ENCODE measurements at regions not wholly inside any gene's neighbourhood (a gene's known extent, or its start where the extent isn't known, plus 50 kb on each side); places are given as distances from the start of the nearest gene placed in this dataset.
"Not testable (repeated sequence)": the region's sequence is repeated elsewhere in the genome, so short reads cannot be mapped to it uniquely, and the experiment has no call there.

- DNase-seq: peak; percentile 54
Observed at GRCh38 chr2:57443973-57444521, 602.6 kb upstream of the VRK2 start.

GRCh38 chr2:57444752-57445430, 601.7 kb upstream of the VRK2 start:
- DNase-seq: peak; percentile 54

- peak; percentile 24 for DNase-seq
Observed at GRCh38 chr2:57448816-57449215, 597.8 kb upstream of the VRK2 start.

GRCh38 chr2:57450170-57450569, 596.4 kb upstream of the VRK2 start:
- no peak for DNase-seq

GRCh38 chr2:57452634-57453033, 594.0 kb upstream of the VRK2 start:
- no peak for DNase-seq

GRCh38 chr2:57453945-57454344, 592.7 kb upstream of the VRK2 start:
- DNase-seq: no peak

GRCh38 chr2:57460396-57461276, 586.0 kb upstream of the VRK2 start:
- DNase-seq: no peak

GRCh38 chr2:57461624-57462023, 585.0 kb upstream of the VRK2 start:
- no peak for DNase-seq

- DNase-seq: no peak
Observed at GRCh38 chr2:57465067-57465466, 581.5 kb upstream of the VRK2 start.

GRCh38 chr2:57465967-57466366, 580.6 kb upstream of the VRK2 start:
- no peak for DNase-seq

- DNase-seq: no peak
Observed at GRCh38 chr2:57475391-57475790, 571.2 kb upstream of the VRK2 start.

- no peak for DNase-seq
Observed at GRCh38 chr2:57479981-57480380, 566.6 kb upstream of the VRK2 start.

- no peak for DNase-seq
Observed at GRCh38 chr2:57488061-57488460, 558.5 kb upstream of the VRK2 start.

- no peak for DNase-seq
Observed at GRCh38 chr2:57490741-57491140, 555.9 kb upstream of the VRK2 start.

GRCh38 chr2:57491213-57491612, 555.4 kb upstream of the VRK2 start:
- no peak for DNase-seq

GRCh38 chr2:57493966-57494365, 552.6 kb upstream of the VRK2 start:
- not testable (repeated sequence) for DNase-seq

- peak; percentile 62 for DNase-seq
Observed at GRCh38 chr2:57497489-57498096, 549.0 kb upstream of the VRK2 start.

- no peak for DNase-seq
Observed at GRCh38 chr2:57504787-57505186, 541.8 kb upstream of the VRK2 start.

- DNase-seq: no peak
Observed at GRCh38 chr2:57509189-57509588, 537.4 kb upstream of the VRK2 start.

- no peak for DNase-seq
Observed at GRCh38 chr2:57510704-57511103, 535.9 kb upstream of the VRK2 start.

GRCh38 chr2:57515366-57515765, 531.2 kb upstream of the VRK2 start:
- no peak for DNase-seq

GRCh38 chr2:57516698-57517340, 529.8 kb upstream of the VRK2 start:
- DNase-seq: peak; percentile 54

GRCh38 chr2:57523304-57523703, 523.3 kb upstream of the VRK2 start:
- no peak for DNase-seq
